ENCODE measurements at regions not wholly inside any gene's neighbourhood (a gene's known extent, or its start where the extent isn't known, plus 50 kb on each side); places are given as distances from the start of the nearest gene placed in this dataset.

- Histone ChIP-seq H3K4me1 (replicated peaks) (no peaks in the 10 kb centered on the region), H3K27ac (no peak overlapping the region), H3K9me3 (no peaks in the 10 kb centered on the region), H3K27me3 (replicated peaks; ENCODE audit: insufficient read depth) (no peaks in the 10 kb centered on the region), H3K4me3 (no peak overlapping the region), H3K36me3 (no peaks in the 10 kb centered on the region)
- TF ChIP-seq CTCF (IDR thresholded peaks at IDR 0.05) (no peak), POLR2AphosphoS5 (IDR thresholded peaks at IDR 0.05) (no peak), POLR2A (IDR thresholded peaks at IDR 0.05) (no peak)
- no peak for DNase-seq (ENCODE audit: low spot score)
- intact Hi-C loops (cut with DNase I) = no loop called here
These were observed 295.7 kb upstream of the TMCO5A start for GRCh38 chr15:37638691-37639090.

- DNase-seq (ENCODE audit: low spot score) = no peak
- TF ChIP-seq POLR2AphosphoS5 (IDR thresholded peaks at IDR 0.05) (no peak), CTCF (IDR thresholded peaks at IDR 0.05) (no peak), POLR2A (IDR thresholded peaks at IDR 0.05) (no peak)
- H3K4me1 ChIP-seq (replicated peaks) = no peaks in the 10 kb centered on the region
- no peaks in the 10 kb centered on the region for H3K36me3 ChIP-seq
- H3K27me3 ChIP-seq (replicated peaks; ENCODE audit: insufficient read depth) = no peaks in the 10 kb centered on the region
- H3K9me3 ChIP-seq = no peaks in the 10 kb centered on the region
- 66% methylated on average over 2 of the region's 2 CpGs for WGBS
- H3K27ac ChIP-seq = no peak overlapping the region
- H3K4me3 ChIP-seq = no peak overlapping the region
- intact Hi-C loops (cut with DNase I) = loop anchor here (10.0 kb wide), 1 partner anchor 58 kb away; no protein-coding TSS in a partner anchor
These were observed 281.6 kb upstream of the TMCO5A start for GRCh38 chr15:37652646-37653417.

GRCh38 chr15:37678124-37678523 is 256.3 kb upstream of the TMCO5A start:
- Histone ChIP-seq H3K4me3 (no peak overlapping the region), H3K27ac (no peak overlapping the region), H3K9me3 (no peaks in the 10 kb centered on the region), H3K4me1 (replicated peaks) (no peaks in the 10 kb centered on the region), H3K27me3 (replicated peaks; ENCODE audit: insufficient read depth) (no peaks in the 10 kb centered on the region), H3K36me3 (no peaks in the 10 kb centered on the region)
- TF ChIP-seq CTCF (IDR thresholded peaks at IDR 0.05) = no peak
- no peak for TF ChIP-seq POLR2A (IDR thresholded peaks at IDR 0.05)
- no peak for TF ChIP-seq POLR2AphosphoS5 (IDR thresholded peaks at IDR 0.05)
- DNase-seq (ENCODE audit: low spot score) = no peak
- 94% methylated on average over 3 of the region's 3 CpGs for WGBS
- intact Hi-C loops (cut with DNase I) = no loop called here

- no peak overlapping the region for H3K27ac ChIP-seq
- H3K27me3 ChIP-seq (replicated peaks; ENCODE audit: insufficient read depth) = no peaks in the 10 kb centered on the region
- DNase-seq (ENCODE audit: low spot score) = no peak
- intact Hi-C loops (cut with DNase I) = no loop called here
- no peaks in the 10 kb centered on the region for H3K36me3 ChIP-seq
- no peaks in the 10 kb centered on the region for H3K4me1 ChIP-seq (replicated peaks)
- 72% methylated on average over 3 of the region's 3 CpGs for WGBS
- no peaks in the 10 kb centered on the region for H3K9me3 ChIP-seq
- no peak overlapping the region for H3K4me3 ChIP-seq
- TF ChIP-seq CTCF (IDR thresholded peaks at IDR 0.05) = no peak
- TF ChIP-seq POLR2AphosphoS5 (IDR thresholded peaks at IDR 0.05) = no peak
- TF ChIP-seq POLR2A (IDR thresholded peaks at IDR 0.05) = no peak
These were observed 254.8 kb upstream of the TMCO5A start for GRCh38 chr15:37679627-37680026.

GRCh38 chr15:37682304-37682703 is 252.1 kb upstream of the TMCO5A start:
- H3K27me3 ChIP-seq (replicated peaks; ENCODE audit: insufficient read depth) = no peaks in the 10 kb centered on the region
- H3K27ac ChIP-seq = no peak overlapping the region
- H3K36me3 ChIP-seq = no peaks in the 10 kb centered on the region
- intact Hi-C loops (cut with DNase I) = no loop called here
- 91% methylated on average over 4 of the region's 4 CpGs for WGBS
- H3K4me3 ChIP-seq = no peak overlapping the region
- TF ChIP-seq POLR2A (IDR thresholded peaks at IDR 0.05) = no peak
- TF ChIP-seq CTCF (IDR thresholded peaks at IDR 0.05) = no peak
- no peak for TF ChIP-seq POLR2AphosphoS5 (IDR thresholded peaks at IDR 0.05)
- DNase-seq (ENCODE audit: low spot score) = no peak
- H3K4me1 ChIP-seq (replicated peaks) = no peaks in the 10 kb centered on the region
- no peaks in the 10 kb centered on the region for H3K9me3 ChIP-seq

All from prostate gland (tissue), 2 donors.